GM21528 (cell line): ENCODE measurements at regions not wholly inside any gene's neighbourhood (a gene's known extent, or its start where the extent isn't known, plus 50 kb on each side); places are given as distances from the start of the nearest gene placed in this dataset.

Experiments used
- ATAC-seq: cut with Tn5 transposase; IDR thresholded peaks from one replicate; pipeline ENCODE4 v1.9.1; 2021; ENCODE audit warnings: mild to moderate bottlenecking, moderate library complexity; ENCODE audit not compliant: unreplicated experiment, low FRiP score

DNA sequence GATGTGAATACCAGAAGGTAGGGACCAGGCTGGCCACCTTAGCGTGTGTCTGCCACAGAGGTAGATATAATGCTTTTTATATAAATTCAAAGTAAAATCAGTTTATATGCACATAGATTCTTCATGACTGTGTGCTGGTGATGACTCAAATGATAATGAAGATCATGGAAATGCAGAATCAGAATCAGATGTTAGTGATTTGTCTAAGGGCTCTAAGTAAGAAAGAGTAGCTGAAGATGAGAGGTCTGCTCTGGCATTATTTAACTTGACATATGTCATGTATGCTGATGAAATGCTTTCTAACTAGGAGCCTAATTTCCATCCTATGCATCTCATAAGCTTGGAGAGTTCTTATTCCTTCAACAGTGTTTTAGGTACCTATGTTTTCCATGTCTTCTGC, 50.3 kb upstream of the DPH6 start:
- no peak for ATAC-seq

DNA sequence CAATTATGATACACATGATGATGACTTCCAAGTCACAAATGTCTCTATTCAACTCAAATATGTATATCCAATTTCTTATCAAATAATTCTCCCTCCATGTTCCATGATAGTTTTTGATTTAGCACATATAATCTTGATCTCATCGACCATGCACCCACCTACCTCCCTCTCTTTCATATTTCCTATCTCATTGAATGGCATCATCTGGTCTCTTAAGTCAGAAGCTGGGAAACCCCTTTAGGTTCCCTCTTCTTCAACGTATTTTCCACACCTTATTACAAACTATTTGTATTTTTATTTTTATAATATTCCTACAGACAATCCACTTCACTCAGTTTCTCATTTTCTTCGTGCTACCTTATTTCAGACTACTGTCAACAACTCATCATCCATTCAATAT, 56.9 kb upstream of the DPH6 start:
- ATAC-seq: no peak

DNA sequence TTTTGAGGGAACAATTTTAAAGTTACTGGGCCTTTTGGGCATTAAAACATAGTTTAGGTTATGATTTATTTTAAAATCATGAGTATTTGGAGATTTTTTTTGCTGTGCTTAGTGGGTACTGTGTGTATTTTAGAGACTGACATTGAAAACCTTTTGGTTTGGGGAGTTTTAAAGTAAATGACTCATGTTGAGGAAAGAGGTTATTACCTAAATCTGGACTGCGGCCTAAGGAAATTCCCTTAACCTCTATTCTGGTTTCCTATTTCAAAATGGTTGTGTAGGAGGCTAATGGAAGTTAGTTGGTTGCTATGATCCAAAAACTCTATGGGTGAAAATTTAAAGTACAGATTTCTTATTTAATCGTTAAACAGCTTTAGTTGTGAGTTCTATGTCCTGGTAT, 57.3 kb upstream of the DPH6 start:
- ATAC-seq: no peak

DNA sequence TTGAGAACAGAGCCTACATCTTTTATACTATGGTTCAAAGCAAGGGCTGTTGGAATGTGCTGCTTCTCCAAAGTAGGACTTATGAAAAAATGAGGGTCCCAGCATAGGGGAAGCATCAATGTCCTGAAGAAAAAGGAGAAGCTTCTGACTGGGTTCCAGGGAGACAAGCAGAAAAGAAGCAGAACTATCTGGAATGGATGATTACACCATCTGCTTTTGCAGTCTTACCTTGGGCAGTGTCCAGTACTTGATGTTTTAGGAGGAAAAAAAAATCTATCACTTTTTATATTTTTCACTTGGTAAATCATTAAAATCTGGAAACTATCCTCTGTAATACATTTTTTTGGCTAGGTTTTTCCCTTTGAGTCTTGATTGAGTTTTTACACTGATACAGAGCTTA, 57.9 kb upstream of the DPH6 start:
- ATAC-seq: no peak

DNA sequence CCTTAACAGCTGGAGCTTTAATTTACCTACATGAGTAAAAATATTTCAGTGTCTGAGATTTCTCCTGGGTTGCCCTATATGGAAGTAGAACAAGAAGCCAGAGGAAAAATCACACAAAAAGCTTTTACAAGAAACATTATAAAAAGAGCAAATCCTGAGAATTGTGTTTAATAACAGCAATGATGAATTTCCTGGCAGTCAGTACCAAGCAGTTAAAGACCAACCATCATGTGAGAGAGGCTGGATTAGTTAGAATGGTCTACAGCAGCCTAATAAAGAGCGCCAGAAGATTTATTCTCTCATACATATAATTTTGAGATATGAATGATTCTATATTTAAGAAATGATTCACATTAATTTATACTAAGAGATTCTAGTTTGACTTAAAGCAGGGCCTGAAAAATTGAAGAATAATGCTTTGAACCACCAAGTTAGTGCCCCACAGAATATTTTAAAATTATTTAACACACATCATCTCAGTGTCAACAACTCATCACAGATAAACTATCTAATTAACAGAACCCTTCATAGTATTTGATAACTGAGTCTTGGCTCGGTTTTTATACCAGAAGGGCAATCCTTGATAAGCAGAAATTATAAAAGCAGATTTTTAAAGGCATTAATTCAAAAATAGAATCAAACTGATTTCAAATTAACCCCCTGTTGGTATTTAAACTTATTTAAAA, 59.9 kb upstream of the DPH6 start:
- ATAC-seq: no peak

DNA sequence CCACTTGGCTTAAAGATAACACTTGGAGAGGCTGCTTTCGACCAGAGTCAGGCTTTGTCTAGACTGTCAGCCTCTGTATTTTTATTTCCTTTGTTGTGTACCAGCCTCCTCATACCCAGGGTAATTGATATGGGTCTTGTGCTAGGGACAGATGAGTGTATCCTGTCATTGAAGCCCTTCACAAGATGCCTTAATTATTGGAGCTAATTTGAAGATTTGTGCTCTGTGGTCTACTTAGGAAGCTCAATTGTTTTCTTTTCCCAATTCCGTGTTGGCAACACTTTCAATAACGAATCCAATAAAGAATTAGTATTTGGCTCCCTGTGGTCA, 60.5 kb upstream of the DPH6 start:
- no peak for ATAC-seq

DNA sequence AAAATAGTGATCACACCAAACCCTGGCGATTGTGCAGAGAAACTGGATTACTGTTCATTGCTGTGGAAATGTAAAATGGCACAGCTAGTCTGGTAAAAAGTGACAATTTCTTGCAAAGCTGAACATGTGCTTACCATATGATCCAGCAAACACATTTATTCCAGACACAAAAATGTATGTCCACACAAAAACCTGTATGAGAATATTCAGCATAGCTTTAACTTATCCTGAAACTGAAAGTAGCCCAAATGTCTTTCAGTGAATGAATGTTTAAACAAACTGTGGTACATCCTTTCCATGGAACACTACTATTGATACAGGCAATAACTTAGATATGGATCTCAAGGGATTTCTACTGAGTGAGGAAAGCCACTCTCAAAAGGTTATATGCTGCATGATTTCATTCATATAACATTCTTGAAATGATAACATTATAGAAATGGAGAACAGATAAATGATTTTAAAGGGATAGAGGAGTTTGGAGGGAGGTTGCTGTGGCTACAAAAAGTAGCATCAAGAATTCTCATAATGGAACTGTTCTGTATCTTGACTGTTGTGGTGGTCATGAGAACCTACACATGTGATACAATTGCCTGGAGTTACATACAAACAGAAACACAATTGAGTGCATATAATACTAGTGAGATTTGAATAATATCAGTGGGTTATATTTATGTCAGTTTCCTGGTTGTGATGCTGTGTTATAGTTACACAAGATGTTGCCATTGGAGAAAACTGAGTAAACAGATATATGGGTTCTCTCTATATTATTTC, 70.7 kb upstream of the DPH6 start:
- no peak for ATAC-seq

DNA sequence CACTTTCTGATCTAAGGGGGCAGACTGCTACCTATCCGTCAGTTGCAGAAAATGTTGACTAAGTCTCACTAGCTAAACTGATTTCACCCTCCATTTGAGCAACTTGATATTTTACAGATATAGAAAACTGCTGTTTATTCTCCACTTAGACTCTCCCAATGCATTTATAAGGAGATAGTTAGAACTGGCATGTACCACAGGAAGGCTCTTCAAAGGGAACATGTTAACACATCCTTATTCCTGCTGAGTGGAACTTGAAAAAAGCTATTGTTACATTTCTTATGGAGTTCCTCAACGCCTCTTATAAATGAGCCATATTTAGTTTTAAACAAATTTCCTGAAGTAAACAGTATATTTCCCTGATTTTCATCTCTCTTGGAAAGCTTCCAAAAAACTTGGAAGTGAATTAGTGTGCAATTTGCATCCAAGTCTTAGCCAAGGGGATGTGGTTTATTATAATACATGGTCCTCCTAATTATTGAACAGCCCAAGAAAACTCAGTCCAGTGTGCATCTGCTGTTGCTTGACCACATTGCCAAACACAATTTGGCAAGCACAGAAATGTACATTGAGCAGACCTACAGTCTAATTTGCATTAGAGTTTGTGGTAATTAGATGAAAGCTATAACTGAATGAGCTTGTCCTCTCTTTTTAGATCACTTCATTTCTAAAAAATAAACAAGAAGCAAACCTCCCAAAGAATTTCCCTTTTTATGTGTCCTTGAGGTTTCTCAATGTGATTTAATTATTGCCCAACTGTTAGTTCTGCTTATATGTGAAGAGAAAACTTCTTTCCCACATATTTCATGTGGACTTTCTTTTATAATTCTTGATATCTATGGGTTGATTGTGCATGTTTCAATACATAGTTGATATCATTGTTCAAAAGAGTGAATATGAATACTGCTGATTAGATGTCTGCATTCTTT, 72.6 kb upstream of the DPH6 start:
- no peak for ATAC-seq

DNA sequence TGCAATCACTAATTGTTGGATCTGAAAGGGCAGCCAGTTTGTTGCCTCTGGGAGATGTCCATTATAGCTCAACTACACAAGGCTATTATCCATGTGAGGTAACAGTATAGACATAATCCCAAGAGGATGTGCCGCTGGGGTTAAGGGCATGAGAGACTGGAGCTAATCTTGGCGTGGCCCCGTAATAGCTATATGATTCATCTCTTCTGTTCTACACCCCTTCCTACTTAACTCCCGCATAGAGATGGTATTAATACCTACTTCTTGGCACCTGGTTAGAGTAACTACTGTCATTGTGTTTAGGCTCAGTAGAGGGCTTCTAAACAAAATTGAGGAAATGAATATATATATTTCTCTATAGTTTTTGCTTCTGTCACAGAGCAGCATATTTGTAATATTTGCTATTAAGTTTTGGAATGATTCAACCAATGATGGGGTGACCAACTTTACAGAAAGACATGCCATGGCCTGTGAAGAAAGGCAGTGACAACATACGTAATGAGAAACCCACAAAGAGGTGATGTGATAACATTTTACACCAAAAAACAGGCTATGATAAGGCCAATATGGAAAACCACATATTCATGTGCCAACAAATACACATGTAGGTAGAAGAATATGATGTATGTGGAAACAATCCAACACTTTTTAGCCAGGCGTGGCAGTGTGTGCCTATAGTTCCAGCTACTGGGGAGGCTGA, 76.8 kb upstream of the DPH6 start:
- ATAC-seq: no peak

DNA sequence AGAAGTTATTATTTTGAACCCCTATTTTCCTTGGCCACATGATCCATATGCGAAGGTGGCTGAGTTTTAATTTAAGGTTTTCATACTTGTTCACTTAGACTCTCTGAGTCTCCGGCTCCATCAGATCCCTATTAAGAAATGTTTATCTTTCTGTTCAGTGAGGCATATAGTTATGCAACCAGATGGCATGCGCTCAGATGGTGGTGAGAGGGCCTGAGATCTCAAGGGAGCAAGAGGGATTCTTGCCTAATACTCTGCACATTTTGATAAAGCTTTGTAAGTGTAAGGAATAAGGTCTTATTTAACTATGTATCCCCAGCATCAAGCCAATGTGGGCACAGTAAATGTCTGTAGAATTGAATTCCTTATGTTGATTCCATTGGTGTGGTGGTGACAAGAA, 78.9 kb upstream of the DPH6 start:
- no peak for ATAC-seq

DNA sequence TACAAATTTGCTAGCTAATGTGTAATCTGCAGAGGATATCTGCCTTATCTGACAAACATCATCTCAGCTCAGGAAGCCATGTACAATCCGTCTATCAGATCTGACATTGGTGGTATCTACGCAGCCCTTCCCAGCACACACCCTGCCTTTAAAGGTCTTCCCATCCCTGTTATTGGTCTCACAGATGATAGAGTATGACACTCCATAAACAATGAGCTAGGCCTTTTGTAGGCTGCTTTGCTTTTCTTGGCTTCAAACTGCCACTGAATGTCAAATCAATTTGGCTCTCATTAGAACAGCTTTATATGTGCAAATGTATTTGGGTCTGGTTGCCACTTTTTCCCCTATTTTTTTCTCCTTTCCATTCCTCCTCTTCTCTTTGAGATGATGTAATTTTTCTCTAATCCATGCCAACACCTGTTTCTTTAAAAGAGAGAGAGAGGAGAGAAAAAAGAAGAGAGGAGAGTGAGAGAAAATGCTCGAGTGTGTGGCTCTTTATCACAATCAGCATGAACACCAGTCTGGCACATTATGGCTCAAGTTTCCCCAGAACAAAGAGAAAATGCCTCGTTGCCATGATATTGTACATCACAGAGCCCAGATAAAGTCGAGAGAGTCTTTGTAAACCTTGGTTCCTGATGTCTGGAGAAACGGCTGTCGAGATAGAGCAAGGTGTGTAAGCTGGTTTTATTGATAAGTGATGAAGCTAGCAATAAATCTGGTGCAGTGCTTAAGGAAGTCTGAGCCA, 80.8 kb upstream of the DPH6 start:
- ATAC-seq: no peak

DNA sequence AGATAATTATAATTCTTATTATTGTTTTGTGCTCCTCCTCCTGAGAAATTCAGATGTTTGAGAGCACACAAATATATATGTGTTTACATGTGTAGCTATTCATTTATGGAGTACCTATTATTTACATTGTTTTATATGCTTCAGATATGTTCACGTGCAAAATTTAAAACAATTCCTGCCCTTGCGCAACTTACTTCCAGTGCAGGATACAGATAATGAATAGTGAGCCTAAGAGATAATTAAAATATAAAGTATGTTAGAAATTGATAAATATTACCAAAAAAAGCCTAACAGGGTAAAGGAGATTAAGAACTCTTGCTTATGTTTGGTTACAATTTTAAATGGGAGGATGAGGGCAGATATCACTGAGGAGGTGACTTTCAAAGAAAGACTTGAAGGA, 81.7 kb upstream of the DPH6 start:
- no peak for ATAC-seq

DNA sequence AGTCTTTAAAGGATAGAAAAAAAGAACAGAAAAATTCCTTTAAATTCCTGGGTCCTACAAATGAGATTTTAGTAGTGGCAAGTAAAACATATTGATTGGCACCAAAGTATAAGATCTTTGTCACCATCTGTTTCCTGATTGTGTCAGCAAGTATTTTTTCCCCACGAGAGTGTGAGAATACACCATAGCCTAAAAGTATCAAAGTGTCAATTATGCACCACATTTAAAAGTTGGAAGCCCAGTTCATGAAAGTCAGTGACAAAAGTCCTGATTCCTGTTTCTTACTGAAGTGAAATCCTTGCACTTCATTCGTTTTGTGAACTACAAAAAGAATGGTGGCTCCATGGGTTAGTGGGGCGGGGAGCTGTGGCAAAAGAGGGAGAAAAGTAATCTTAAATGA, 83.8 kb upstream of the DPH6 start:
- ATAC-seq: no peak

DNA sequence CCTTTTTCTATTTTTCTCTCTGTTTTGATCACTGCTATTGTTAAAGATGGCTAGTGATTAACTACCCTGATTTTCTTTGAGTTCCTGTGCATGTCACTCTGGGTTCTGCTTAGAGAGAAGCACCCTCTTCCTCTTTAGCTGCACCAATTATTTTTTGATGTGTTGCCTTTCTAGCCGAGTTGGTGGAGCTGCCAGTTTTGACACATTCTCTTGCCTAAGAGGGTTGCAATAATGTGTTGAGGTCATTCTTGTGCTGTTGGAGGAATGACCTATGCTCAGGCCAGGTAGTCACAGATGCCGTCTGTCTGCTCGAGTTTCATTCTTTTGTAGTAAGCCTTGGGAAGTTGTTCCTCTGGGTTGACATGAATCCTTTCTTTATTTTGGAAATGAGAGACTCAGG, 84.6 kb upstream of the DPH6 start:
- ATAC-seq: no peak

DNA sequence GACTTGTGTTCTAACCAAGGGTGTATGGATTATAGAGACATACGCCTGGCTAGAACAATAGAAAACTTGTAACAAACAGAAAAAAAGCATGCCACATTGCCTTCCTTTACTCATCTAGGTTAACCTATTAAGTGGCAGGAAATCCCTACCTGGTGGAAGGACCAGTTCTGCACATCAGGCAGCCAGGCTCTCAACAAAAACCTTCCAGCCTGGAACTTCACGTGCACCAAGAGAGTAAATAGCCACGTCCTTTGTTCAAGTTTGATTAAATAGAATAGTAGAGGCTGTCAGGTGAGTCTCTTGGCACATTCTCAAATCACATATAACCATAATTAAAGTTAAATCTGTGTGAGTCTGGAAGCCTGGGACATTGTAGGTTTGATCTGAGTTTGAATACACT, 85.0 kb upstream of the DPH6 start:
- no peak for ATAC-seq

DNA sequence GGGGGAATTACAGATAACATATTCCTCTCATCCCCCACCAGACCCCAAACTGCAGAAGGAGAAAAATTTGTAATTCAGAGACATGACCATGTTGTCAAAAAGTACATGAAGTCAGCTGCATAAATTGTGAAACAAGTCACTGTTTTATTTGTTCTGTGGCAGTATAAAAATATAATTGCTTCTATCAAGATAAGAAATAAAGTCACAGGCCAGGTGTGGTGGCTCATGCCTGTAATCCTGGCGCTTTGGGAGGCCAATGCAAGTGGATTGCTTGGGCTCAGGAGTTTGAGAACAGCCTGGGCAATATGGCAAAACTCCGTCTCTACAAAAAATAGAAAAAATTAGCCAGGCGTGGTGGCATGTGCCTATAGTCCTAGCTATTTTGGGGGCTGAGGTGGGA, 87.7 kb upstream of the DPH6 start:
- no peak for ATAC-seq

DNA sequence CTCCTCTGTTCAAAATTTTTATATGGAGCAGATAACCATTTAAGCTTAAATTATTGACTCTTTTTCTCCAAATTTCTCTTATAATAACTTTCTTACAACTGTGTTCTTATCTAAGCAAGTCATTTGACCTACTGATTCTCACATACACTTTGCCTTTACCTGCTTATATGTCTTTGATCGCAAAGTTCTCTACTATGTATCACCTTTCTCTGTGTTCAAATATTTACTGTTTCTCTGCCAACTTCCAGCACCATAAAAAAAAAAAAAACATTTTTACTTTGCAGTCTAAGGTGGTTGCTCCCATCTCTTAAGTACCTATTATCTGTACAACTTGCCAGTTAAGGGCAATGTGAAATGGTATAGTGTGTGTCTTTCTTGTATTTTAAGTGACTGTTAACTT, 100.8 kb upstream of the DPH6 start:
- ATAC-seq: no peak

DNA sequence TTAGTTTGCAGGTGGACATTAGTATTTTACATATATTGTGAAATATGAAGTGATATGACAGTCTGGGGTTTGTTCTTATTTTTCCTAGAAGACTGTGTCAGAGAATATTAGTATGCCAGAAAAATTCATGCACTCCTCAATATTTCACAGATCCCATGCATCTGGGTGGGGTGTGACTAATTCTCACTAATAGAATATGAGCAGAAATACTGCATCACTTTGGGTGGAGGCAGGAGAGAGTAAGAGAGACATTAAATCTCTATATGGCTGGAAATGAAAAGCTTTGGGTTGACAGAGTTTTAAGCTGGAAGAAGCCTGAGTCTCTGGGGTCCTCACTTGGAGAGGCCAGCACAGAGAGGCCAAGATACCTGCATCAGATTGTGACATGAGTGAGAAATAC, 101.3 kb upstream of the DPH6 start:
- no peak for ATAC-seq

DNA sequence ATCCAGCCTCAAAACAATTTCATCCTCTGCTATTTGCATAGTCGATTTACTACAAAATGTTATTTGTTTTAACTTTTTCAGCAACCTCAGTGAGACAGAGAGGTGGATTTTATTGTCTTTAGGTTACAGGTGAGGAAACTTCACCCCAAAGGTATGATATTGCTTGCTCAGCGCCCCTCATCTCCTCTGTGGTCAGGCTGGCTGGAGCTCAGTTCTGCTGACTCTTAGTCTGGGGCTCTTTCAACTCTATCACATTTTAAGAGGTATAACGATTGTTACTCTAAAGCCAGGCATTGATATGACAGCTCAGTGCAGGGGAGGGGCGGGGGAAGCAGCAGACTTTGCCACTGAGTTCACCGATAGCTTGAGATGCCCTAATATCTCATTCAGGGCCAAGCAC, 103.0 kb upstream of the DPH6 start:
- no peak for ATAC-seq

DNA sequence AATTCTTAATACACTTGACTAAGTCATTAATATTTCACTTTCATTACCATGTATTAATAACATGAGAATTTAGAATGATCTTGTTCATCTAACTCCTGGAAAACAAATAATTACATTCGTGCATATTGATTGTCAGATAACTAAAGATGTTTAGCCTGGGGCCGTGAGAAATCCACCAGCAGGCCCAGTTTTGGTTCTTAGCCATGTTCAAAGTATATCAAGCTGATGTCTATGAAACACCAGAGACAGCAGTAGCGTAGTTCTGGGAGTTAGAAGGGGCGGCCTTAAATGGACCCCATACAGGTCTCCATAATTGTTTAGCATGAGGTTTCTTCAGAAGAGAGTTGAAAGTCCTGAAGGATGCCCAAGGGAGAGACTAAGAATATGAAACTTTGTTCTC, 103.6 kb upstream of the DPH6 start:
- no peak for ATAC-seq
